ENCODE measurements at regions not wholly inside any gene's neighbourhood (a gene's known extent, or its start where the extent isn't known, plus 50 kb on each side); places are given as distances from the start of the nearest gene placed in this dataset.

- H2AFZ ChIP-seq (ENCODE audit: low read length) = no peak overlapping the region
- no peak overlapping the region for H3K27ac ChIP-seq (ENCODE audit: low read depth, low read length, poor library complexity, severe bottlenecking)
- H3K4me2 ChIP-seq (ENCODE audit: low read length) = no peak overlapping the region
- H3K4me3 ChIP-seq (ENCODE audit: low read depth, low read length, poor library complexity, severe bottlenecking) = no peak overlapping the region
- H3K36me3 ChIP-seq (ENCODE audit: insufficient read depth, low read length) = no peaks in the 10 kb centered on the region
- H3K27me3 ChIP-seq (ENCODE audit: insufficient read depth, low read length) = no peaks in the 10 kb centered on the region
- no peaks in the 10 kb centered on the region for H3K4me1 ChIP-seq (ENCODE audit: insufficient read depth, low read length, severe bottlenecking)
- no peaks in the 10 kb centered on the region for H4K20me1 ChIP-seq (ENCODE audit: insufficient read depth, low read length)
- H3K9ac ChIP-seq (ENCODE audit: low read length) = no peak overlapping the region
- TF ChIP-seq EZH2 (IDR thresholded peaks at IDR 0.05; ENCODE audit: borderline replicate concordance, low read length) (no peak), CTCF (IDR thresholded peaks at IDR 0.05; ENCODE audit: low read length) (no peak)
- H3F3A ChIP-seq (ENCODE audit: insufficient read depth, low read length) = no peaks in the 10 kb centered on the region
- H3K79me2 ChIP-seq (ENCODE audit: insufficient read depth, low read length) = no peaks in the 10 kb centered on the region
- no peaks in the 10 kb centered on the region for H3K9me2 ChIP-seq (ENCODE audit: low read depth, low read length)
- no peaks in the 10 kb centered on the region for H3K9me3 ChIP-seq (ENCODE audit: low read length)
These were observed 391.9 kb upstream of the WWC1 start for GRCh38 chr5:167899490-167900070.

- Histone ChIP-seq H3K4me1 (ENCODE audit: insufficient read depth, low read length, severe bottlenecking) (no peaks in the 10 kb centered on the region), H3K4me2 (ENCODE audit: low read length) (no peak overlapping the region), H3K9me2 (ENCODE audit: low read depth, low read length) (no peaks in the 10 kb centered on the region), H3F3A (ENCODE audit: insufficient read depth, low read length) (no peaks in the 10 kb centered on the region), H2AFZ (ENCODE audit: low read length) (no peak overlapping the region), H4K20me1 (ENCODE audit: insufficient read depth, low read length) (no peaks in the 10 kb centered on the region), H3K36me3 (ENCODE audit: insufficient read depth, low read length) (no peaks in the 10 kb centered on the region), H3K9me3 (ENCODE audit: low read length) (no peaks in the 10 kb centered on the region), H3K27ac (ENCODE audit: low read depth, low read length, poor library complexity, severe bottlenecking) (no peak overlapping the region), H3K4me3 (ENCODE audit: low read depth, low read length, poor library complexity, severe bottlenecking) (no peak overlapping the region), H3K79me2 (ENCODE audit: insufficient read depth, low read length) (no peaks in the 10 kb centered on the region), H3K9ac (ENCODE audit: low read length) (no peak overlapping the region), H3K27me3 (ENCODE audit: insufficient read depth, low read length) (no peaks in the 10 kb centered on the region)
- TF ChIP-seq CTCF (IDR thresholded peaks at IDR 0.05; ENCODE audit: low read length) (no peak), EZH2 (IDR thresholded peaks at IDR 0.05; ENCODE audit: borderline replicate concordance, low read length) (no peak)
These were observed 391.0 kb upstream of the WWC1 start for GRCh38 chr5:167900340-167900935.

GRCh38 chr5:167902298-167902697 is 389.1 kb upstream of the WWC1 start:
- H4K20me1 ChIP-seq (ENCODE audit: insufficient read depth, low read length) = no peaks in the 10 kb centered on the region
- no peaks in the 10 kb centered on the region for H3K4me1 ChIP-seq (ENCODE audit: insufficient read depth, low read length, severe bottlenecking)
- no peak overlapping the region for H3K4me3 ChIP-seq (ENCODE audit: low read depth, low read length, poor library complexity, severe bottlenecking)
- no peaks in the 10 kb centered on the region for H3K9me2 ChIP-seq (ENCODE audit: low read depth, low read length)
- no peaks in the 10 kb centered on the region for H3K79me2 ChIP-seq (ENCODE audit: insufficient read depth, low read length)
- TF ChIP-seq EZH2 (IDR thresholded peaks at IDR 0.05; ENCODE audit: borderline replicate concordance, low read length) (no peak), CTCF (IDR thresholded peaks at IDR 0.05; ENCODE audit: low read length) (no peak)
- H3K4me2 ChIP-seq (ENCODE audit: low read length) = no peak overlapping the region
- no peaks in the 10 kb centered on the region for H3F3A ChIP-seq (ENCODE audit: insufficient read depth, low read length)
- H3K36me3 ChIP-seq (ENCODE audit: insufficient read depth, low read length) = no peaks in the 10 kb centered on the region
- H2AFZ ChIP-seq (ENCODE audit: low read length) = no peak overlapping the region
- no peaks in the 10 kb centered on the region for H3K9me3 ChIP-seq (ENCODE audit: low read length)
- no peak overlapping the region for H3K9ac ChIP-seq (ENCODE audit: low read length)
- no peak overlapping the region for H3K27ac ChIP-seq (ENCODE audit: low read depth, low read length, poor library complexity, severe bottlenecking)
- no peaks in the 10 kb centered on the region for H3K27me3 ChIP-seq (ENCODE audit: insufficient read depth, low read length)
